DND-41 (cell line): ENCODE measurements at regions not wholly inside any gene's neighbourhood (a gene's known extent, or its start where the extent isn't known, plus 50 kb on each side); places are given as distances from the start of the nearest gene placed in this dataset.

Experiments
- CTCF ChIP-seq: IDR thresholded peaks from 2 replicates; pipeline ENCODE4 v1.5.1; 2012; ENCODE audit warnings: borderline replicate concordance, low read length, moderate library complexity, mild to moderate bottlenecking; ENCODE audit not compliant: poor library complexity, severe bottlenecking; ENCODE audit errors: extremely low read depth
- EZH2 ChIP-seq: IDR thresholded peaks from 3 replicates; pipeline ENCODE4 v1.6.1; 2012; ENCODE audit warnings: borderline replicate concordance, low read depth, mild to moderate bottlenecking, moderate library complexity, low read length, inconsistent platforms; ENCODE audit not compliant: severe bottlenecking

- TF ChIP-seq CTCF (no peak), EZH2 (no peak)
Measured at GRCh38 chr10:85515316-85515715, 851.3 kb downstream of the GRID1 start.
